SK-N-SH (cell line): ENCODE measurements at regions not wholly inside any gene's neighbourhood (a gene's known extent, or its start where the extent isn't known, plus 50 kb on each side); places are given as distances from the start of the nearest gene placed in this dataset.

ENCODE experiments used
- CTCF ChIA-PET: fragments of 300-600, 350-600 bp; formaldehyde crosslinking; extraction: SDS; loops from one replicate; lab custom pipeline; 2021; lab: Yijun Ruan, JAX
- POLR2A ChIA-PET: fragments of 350-600 bp; sonication (Branson Sonifier 250); formaldehyde crosslinking; extraction: SDS; loops from one replicate; lab custom pipeline; 2020; ENCODE audit warnings: antibody characterized with exemption, inconsistent platforms; lab: Yijun Ruan, JAX
- DNase-seq: peaks from one replicate; pipeline ENCODE4 v3.0.0; 2012
- H2AFZ ChIP-seq: fragments of 200-600 bp; sonication (generic); 2 replicates; pipeline ENCODE4 v1.8.1; 2016; ENCODE audit warnings: antibody characterized with exemption, mild to moderate bottlenecking, low read depth
- H3F3A ChIP-seq: fragments of 200-600 bp; sonication (generic); replicated peaks from 2 replicates; pipeline ENCODE3; 2016; ENCODE audit warnings: antibody characterized with exemption, mild to moderate bottlenecking; ENCODE audit not compliant: insufficient read depth
- H3K27ac ChIP-seq, 2 experiments: fragments of 200-500 bp in 1 of 2; fragments of 200-600 bp in 1 of 2; sonication (Bioruptor generic) in 1 of 2; sonication (generic), shearing (Covaris generic) in 1 of 2; 2 replicates each; pipeline versions ENCODE4 v1.5.1 to v1.6.1; 2014 to 2016; ENCODE audit warnings: low read depth in 2 of 2, inconsistent platforms in 1 of 2, low read length in 1 of 2, mild to moderate bottlenecking in 1 of 2, mixed read lengths in 1 of 2
- H3K27me3 ChIP-seq: fragments of 200-600 bp; sonication (generic), shearing (Covaris generic); 2 replicates; pipeline ENCODE4 v1.6.1; 2016; ENCODE audit warnings: mixed run types; ENCODE audit not compliant: insufficient read depth
- H3K36me3 ChIP-seq, 2 experiments: fragments of 200-500 bp in 1 of 2; fragments of 200-600 bp in 1 of 2; sonication (Bioruptor generic) in 1 of 2; sonication (generic) in 1 of 2; replicated peaks in 1 of 2; 2 replicates each; pipeline versions ENCODE3 to v1.5.1; 2014 to 2016; ENCODE audit warnings: low read length in 1 of 2, mild to moderate bottlenecking in 1 of 2; ENCODE audit not compliant: insufficient read depth in 2 of 2, control insufficient read depth in 1 of 2
- H3K4me1 ChIP-seq, 2 experiments: fragments of 200-500 bp in 1 of 2; fragments of 200-600 bp in 1 of 2; sonication (Bioruptor generic) in 1 of 2; sonication (generic), shearing (Covaris generic) in 1 of 2; 2 replicates each; pipeline versions ENCODE4 v1.5.1 to v1.6.1; 2014 to 2016; ENCODE audit warnings: low read depth in 1 of 2, low read length in 1 of 2, mixed run types in 1 of 2; ENCODE audit not compliant: insufficient read depth in 2 of 2, control insufficient read depth in 1 of 2
- H3K4me2 ChIP-seq: fragments of 200-600 bp; sonication (generic), shearing (Covaris generic); 2 replicates; pipeline ENCODE4 v1.6.1; 2017; ENCODE audit warnings: mixed run types
- H3K4me3 ChIP-seq, 2 experiments: fragments of 200-500 bp in 1 of 2; fragments of 200-600 bp in 1 of 2; sonication (Bioruptor generic) in 1 of 2; sonication (generic), shearing (Covaris generic) in 1 of 2; 2 replicates each; pipeline versions ENCODE4 v1.5.1 to v1.8.1; 2014 to 2016; ENCODE audit warnings: low read depth in 2 of 2, inconsistent platforms in 1 of 2, low read length in 1 of 2, mild to moderate bottlenecking in 1 of 2, mixed read lengths in 1 of 2, moderate library complexity in 1 of 2
- H3K79me2 ChIP-seq: fragments of 200-600 bp; sonication (generic); 2 replicates; pipeline ENCODE4 v1.8.1; 2017; ENCODE audit warnings: mild to moderate bottlenecking; ENCODE audit not compliant: insufficient read depth
- H3K9ac ChIP-seq: fragments of 200-600 bp; sonication (generic); 2 replicates; pipeline ENCODE4 v1.6.1; 2017; ENCODE audit warnings: mixed run types
- H3K9me2 ChIP-seq: fragments of 200-600 bp; sonication (generic); 2 replicates; pipeline ENCODE4 v1.6.1; 2017; ENCODE audit warnings: mixed run types
- H3K9me3 ChIP-seq: fragments of 200-600 bp; sonication (generic); 2 replicates; pipeline ENCODE4 v1.6.1; 2017; ENCODE audit warnings: mixed run types, mild to moderate bottlenecking, moderate library complexity
- H4K20me1 ChIP-seq: fragments of 200-600 bp; sonication (generic); 2 replicates; pipeline ENCODE4 v1.6.1; 2017; ENCODE audit warnings: mild to moderate bottlenecking, mixed run types; ENCODE audit not compliant: insufficient read depth
- FOSL2 ChIP-seq: IDR thresholded peaks from 2 replicates; pipeline ENCODE4 v1.4.0; 2012; ENCODE audit warnings: low read depth, mild to moderate bottlenecking, moderate library complexity, borderline replicate concordance
- FOXJ3 ChIP-seq: sonication (generic); formaldehyde crosslinking; IDR thresholded peaks from 2 replicates; pipeline ENCODE4 v1.5.1; 2020; ENCODE audit warnings: mild to moderate bottlenecking, missing genetic modification reagents
- FOXM1 ChIP-seq: IDR thresholded peaks from 2 replicates; pipeline ENCODE4 v1.4.0; 2012; ENCODE audit warnings: low read depth, mild to moderate bottlenecking
- GABPA ChIP-seq: IDR thresholded peaks from 2 replicates; pipeline ENCODE4 v1.4.0; 2012; ENCODE audit warnings: low read depth, mild to moderate bottlenecking
- MEF2A ChIP-seq: IDR thresholded peaks from 2 replicates; pipeline ENCODE4 v1.4.0; 2012; ENCODE audit warnings: low read depth, borderline replicate concordance
- NRF1 ChIP-seq: IDR thresholded peaks from 2 replicates; pipeline ENCODE4 v1.6.1; 2012; ENCODE audit warnings: low read depth, mild to moderate bottlenecking, low read length
- RAD21 ChIP-seq: IDR thresholded peaks from 2 replicates; pipeline ENCODE4 v1.6.1; 2012; ENCODE audit warnings: mild to moderate bottlenecking, low read length
- REST ChIP-seq: IDR thresholded peaks from 2 replicates; pipeline ENCODE4 v1.6.1; 2012; ENCODE audit warnings: mild to moderate bottlenecking, low read depth, low read length, moderate library complexity
- SIN3A ChIP-seq: IDR thresholded peaks from 2 replicates; pipeline ENCODE4 v1.6.1; 2012; ENCODE audit warnings: low read depth, mild to moderate bottlenecking, low read length, moderate library complexity, borderline replicate concordance
- SMC3 ChIP-seq: IDR thresholded peaks from 2 replicates; pipeline ENCODE4 v1.6.1; 2012; ENCODE audit warnings: low read depth, low read length, improper control_type of control experiment
- YY1 ChIP-seq: IDR thresholded peaks from 2 replicates; pipeline ENCODE4 v1.4.0; 2012; ENCODE audit warnings: low read depth, mild to moderate bottlenecking
- WGBS: methylation state at CpG from one replicate; pipeline ENCODE4 v1.1.6; 2017; ENCODE audit warnings: low lambda C conversion rate; 5-methylcytosine and 5-hydroxymethylcytosine counted together
- TF ChIP-seq, protein P1 (sequence below): fragments of 200-600 bp; sonication (generic); IDR thresholded peaks from 2 replicates; pipeline ENCODE4 v1.6.1; 2017; ENCODE audit warnings: antibody characterized with exemption, mild to moderate bottlenecking, moderate library complexity
- TF ChIP-seq, protein P2 (sequence below): fragments of 150-350 bp; IDR thresholded peaks from 2 replicates; pipeline ENCODE4 v1.6.1; 2016; ENCODE audit warnings: mild to moderate bottlenecking, low read depth, low read length
- TF ChIP-seq, protein P3 (sequence below): IDR thresholded peaks from 2 replicates; pipeline ENCODE4; 2012

GRCh38 chr17:77665833-77666232, 292.7 kb upstream of the TNRC6C start:
- Histone ChIP-seq H3K4me3 (no peak overlapping the region), H3K36me3 (no peaks in the 10 kb centered on the region), H3K79me2 (no peaks in the 10 kb centered on the region), H3K9me3 (no peaks in the 10 kb centered on the region), H3K27ac (no peak overlapping the region), H3K9ac (no peak overlapping the region), H3K27me3 (no peaks in the 10 kb centered on the region; the same call in 1 of the 2 replicates), H2AFZ (no peak overlapping the region), H3K4me1 (no peaks in the 10 kb centered on the region), H3K4me2 (no peak overlapping the region), H3K9me2 (no peaks in the 10 kb centered on the region)
- WGBS = 24% methylated on average over 3 of the region's 3 CpGs
- CTCF ChIA-PET = interaction anchor here (0.6 kb wide), 1 partner anchor 165 kb away, joined by 3 read pairs; no protein-coding TSS in a partner anchor
- DNase-seq = no peak
- POLR2A ChIA-PET = no interaction called here
- TF ChIP-seq NRF1 (no peak), YY1 (no peak), FOXJ3 (CRISPR knock-in tag) (no peak), FOSL2 (no peak), RAD21 (no peak), SMC3 (no peak), REST (no peak), MEF2A (no peak), SIN3A (no peak), FOXM1 (no peak), GABPA (no peak)
- TF ChIP-seq, protein P1, sequence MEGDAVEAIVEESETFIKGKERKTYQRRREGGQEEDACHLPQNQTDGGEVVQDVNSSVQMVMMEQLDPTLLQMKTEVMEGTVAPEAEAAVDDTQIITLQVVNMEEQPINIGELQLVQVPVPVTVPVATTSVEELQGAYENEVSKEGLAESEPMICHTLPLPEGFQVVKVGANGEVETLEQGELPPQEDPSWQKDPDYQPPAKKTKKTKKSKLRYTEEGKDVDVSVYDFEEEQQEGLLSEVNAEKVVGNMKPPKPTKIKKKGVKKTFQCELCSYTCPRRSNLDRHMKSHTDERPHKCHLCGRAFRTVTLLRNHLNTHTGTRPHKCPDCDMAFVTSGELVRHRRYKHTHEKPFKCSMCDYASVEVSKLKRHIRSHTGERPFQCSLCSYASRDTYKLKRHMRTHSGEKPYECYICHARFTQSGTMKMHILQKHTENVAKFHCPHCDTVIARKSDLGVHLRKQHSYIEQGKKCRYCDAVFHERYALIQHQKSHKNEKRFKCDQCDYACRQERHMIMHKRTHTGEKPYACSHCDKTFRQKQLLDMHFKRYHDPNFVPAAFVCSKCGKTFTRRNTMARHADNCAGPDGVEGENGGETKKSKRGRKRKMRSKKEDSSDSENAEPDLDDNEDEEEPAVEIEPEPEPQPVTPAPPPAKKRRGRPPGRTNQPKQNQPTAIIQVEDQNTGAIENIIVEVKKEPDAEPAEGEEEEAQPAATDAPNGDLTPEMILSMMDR = no peak
- TF ChIP-seq, protein P2, sequence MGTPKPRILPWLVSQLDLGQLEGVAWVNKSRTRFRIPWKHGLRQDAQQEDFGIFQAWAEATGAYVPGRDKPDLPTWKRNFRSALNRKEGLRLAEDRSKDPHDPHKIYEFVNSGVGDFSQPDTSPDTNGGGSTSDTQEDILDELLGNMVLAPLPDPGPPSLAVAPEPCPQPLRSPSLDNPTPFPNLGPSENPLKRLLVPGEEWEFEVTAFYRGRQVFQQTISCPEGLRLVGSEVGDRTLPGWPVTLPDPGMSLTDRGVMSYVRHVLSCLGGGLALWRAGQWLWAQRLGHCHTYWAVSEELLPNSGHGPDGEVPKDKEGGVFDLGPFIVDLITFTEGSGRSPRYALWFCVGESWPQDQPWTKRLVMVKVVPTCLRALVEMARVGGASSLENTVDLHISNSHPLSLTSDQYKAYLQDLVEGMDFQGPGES = no peak
- TF ChIP-seq, protein P3, sequence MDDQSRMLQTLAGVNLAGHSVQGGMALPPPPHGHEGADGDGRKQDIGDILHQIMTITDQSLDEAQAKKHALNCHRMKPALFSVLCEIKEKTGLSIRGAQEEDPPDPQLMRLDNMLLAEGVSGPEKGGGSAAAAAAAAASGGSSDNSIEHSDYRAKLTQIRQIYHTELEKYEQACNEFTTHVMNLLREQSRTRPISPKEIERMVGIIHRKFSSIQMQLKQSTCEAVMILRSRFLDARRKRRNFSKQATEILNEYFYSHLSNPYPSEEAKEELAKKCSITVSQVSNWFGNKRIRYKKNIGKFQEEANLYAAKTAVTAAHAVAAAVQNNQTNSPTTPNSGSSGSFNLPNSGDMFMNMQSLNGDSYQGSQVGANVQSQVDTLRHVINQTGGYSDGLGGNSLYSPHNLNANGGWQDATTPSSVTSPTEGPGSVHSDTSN = no peak
- TF ChIP-seq, all 33 proteins: peak for 0
- no peaks in the 10 kb centered on the region for H3F3A ChIP-seq
- H4K20me1 ChIP-seq = no peaks in the 10 kb centered on the region
